K562 (cell line): ENCODE measurements at regions not wholly inside any gene's neighbourhood (a gene's known extent, or its start where the extent isn't known, plus 50 kb on each side); places are given as distances from the start of the nearest gene placed in this dataset.

Experiments used
- ARHGAP35 ChIP-seq: fragments of 450-650 bp; IDR thresholded peaks from 2 replicates; pipeline ENCODE4 v1.6.1; 2018; ENCODE audit not compliant: partially characterized antibody
- BACH1 ChIP-seq: fragments of 200-800 bp; sonication (Bioruptor generic); IDR thresholded peaks from 2 replicates; pipeline ENCODE4 v1.6.1; 2016; ENCODE audit warnings: missing genetic modification characterization, missing compliant biosample characterization
- BMI1 ChIP-seq: fragments of 150-350 bp; IDR thresholded peaks from 2 replicates; pipeline ENCODE4 v1.6.1; 2014; ENCODE audit warnings: low read length
- FOXK2 ChIP-seq, 2 experiments: fragments of 450-650 bp; IDR thresholded peaks in 1 of 2; conservative IDR thresholded peaks in 1 of 2; 2 replicates each; pipeline ENCODE4 v1.6.1; 2016; ENCODE audit warnings: low read depth in 2 of 2, mild to moderate bottlenecking in 1 of 2
- HCFC1 ChIP-seq: IDR thresholded peaks from 2 replicates; pipeline ENCODE4 v1.6.1; 2012; ENCODE audit warnings: low read depth, low read length, improper control_type of control experiment
- HSF4 ChIP-seq: fragments of 250-450 bp; sonication (Bioruptor Pico); IDR thresholded peaks from 2 replicates; pipeline ENCODE4 v2.1.2; 2022; ENCODE audit warnings: mild to moderate bottlenecking, moderate library complexity, borderline replicate concordance
- KLF1 ChIP-seq: fragments of 450-650 bp; IDR thresholded peaks from 2 replicates; pipeline ENCODE4 v1.6.1; 2016; ENCODE audit warnings: missing genetic modification characterization, missing compliant biosample characterization
- LEF1 ChIP-seq: fragments of 450-650 bp; IDR thresholded peaks from 2 replicates; pipeline ENCODE4 v1.6.1; 2016; ENCODE audit warnings: mild to moderate bottlenecking
- MCM7 ChIP-seq, 2 experiments: fragments of 450-650 bp; IDR thresholded peaks; 2 replicates each; pipeline ENCODE4 v1.6.1; 2016 to 2018
- PHF21A ChIP-seq: fragments of 450-650 bp; IDR thresholded peaks from 2 replicates; pipeline ENCODE4 v1.6.1; 2017; ENCODE audit warnings: low read depth, borderline replicate concordance
- SAP30 ChIP-seq: fragments of 200-600 bp; sonication (generic); IDR thresholded peaks from 2 replicates; pipeline ENCODE4 v1.6.1; 2012; ENCODE audit warnings: borderline replicate concordance, low read depth, mild to moderate bottlenecking, moderate library complexity, low read length, control low read depth, inconsistent platforms; ENCODE audit not compliant: insufficient read depth, poor library complexity, severe bottlenecking
- XRCC3 ChIP-seq: fragments of 450-650 bp; IDR thresholded peaks from 2 replicates; pipeline ENCODE4 v1.6.1; 2017; ENCODE audit warnings: mild to moderate bottlenecking, moderate library complexity
- ZFP1 ChIP-seq: fragments of 450-650 bp; formaldehyde crosslinking; IDR thresholded peaks from 2 replicates; pipeline ENCODE4 v1.4.0; 2020; ENCODE audit warnings: mild to moderate bottlenecking, mixed read lengths
- ZNF324 ChIP-seq: fragments of 250-450 bp; sonication (Bioruptor Pico); IDR thresholded peaks from 2 replicates; pipeline ENCODE4 v1.4.0; 2020; ENCODE audit warnings: mild to moderate bottlenecking
- ZNF644 ChIP-seq: fragments of 200-800 bp; sonication (Bioruptor generic); IDR thresholded peaks from 2 replicates; pipeline ENCODE4 v1.6.1; 2016; ENCODE audit warnings: low read depth, missing genetic modification characterization, missing compliant biosample characterization
- TF ChIP-seq, protein P1 (sequence below): fragments of 450-650 bp; IDR thresholded peaks from 2 replicates; pipeline ENCODE4 v1.6.1; 2016; ENCODE audit warnings: low read depth, mild to moderate bottlenecking, moderate library complexity
- TF ChIP-seq, protein P2 (sequence below): fragments of 450-650 bp; formaldehyde crosslinking; conservative IDR thresholded peaks from 2 replicates; pipeline ENCODE4 v1.4.0; 2022; ENCODE audit warnings: mild to moderate bottlenecking, missing genetic modification characterization
- TF ChIP-seq, protein P3 (sequence below), 2 experiments: fragments of 450-650 bp; formaldehyde crosslinking in 1 of 2; IDR thresholded peaks; 2 replicates each; pipeline versions ENCODE4 v1.4.0 to v1.6.1; 2014 to 2020; ENCODE audit warnings: mild to moderate bottlenecking in 2 of 2, borderline replicate concordance in 1 of 2, low read depth in 1 of 2
- TF ChIP-seq, protein P4 (sequence below): sonication (generic); formaldehyde crosslinking; IDR thresholded peaks from 2 replicates; pipeline ENCODE4 v1.5.0; 2020; ENCODE audit warnings: missing genetic modification reagents

DNA sequence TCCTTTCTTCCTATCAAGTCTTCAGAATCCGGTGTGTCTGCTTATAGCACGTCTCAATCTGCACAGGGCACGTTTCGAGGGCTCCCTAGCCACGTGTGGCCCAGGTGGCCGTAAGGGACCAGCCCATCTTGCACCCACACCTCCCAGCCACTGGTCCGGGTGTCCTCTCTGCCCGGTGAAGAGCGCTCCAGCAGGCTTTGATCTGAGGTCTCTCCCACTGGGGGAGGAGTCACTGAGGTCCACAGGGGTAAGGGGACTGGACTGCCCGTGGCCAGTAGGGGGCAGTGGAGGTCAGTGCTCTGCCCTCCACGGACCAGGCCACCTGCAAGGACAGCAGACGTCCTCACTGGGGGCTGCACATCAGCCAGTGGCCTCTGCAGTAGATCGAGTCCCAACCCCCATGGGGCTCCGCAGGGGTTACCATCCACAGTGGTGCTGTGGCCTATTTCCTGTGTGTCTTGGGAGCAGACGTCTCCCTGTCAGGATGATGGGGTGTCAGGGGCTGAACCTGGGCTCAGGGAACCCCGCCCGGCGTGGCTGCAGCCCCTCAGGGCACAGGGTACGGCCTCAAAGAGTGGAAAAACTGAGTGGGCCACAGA is 204.1 kb upstream of the CIBAR2 start (continued):
- TF ChIP-seq PHF21A: peak; percentile 25; the same call in 1 of the 2 replicates
- no peak for TF ChIP-seq ZNF644
- TF ChIP-seq BACH1: no peak
- TF ChIP-seq LEF1: peak; percentile 83; the same call in 1 of the 2 replicates
- no peak for TF ChIP-seq XRCC3
- TF ChIP-seq ZFP1 (CRISPR knock-in tag): no peak
- TF ChIP-seq, protein P1, sequence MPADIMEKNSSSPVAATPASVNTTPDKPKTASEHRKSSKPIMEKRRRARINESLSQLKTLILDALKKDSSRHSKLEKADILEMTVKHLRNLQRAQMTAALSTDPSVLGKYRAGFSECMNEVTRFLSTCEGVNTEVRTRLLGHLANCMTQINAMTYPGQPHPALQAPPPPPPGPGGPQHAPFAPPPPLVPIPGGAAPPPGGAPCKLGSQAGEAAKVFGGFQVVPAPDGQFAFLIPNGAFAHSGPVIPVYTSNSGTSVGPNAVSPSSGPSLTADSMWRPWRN: no peak
- TF ChIP-seq SAP30: no peak
- TF ChIP-seq BMI1: no peak
- no peak for TF ChIP-seq KLF1 (tag)
- TF ChIP-seq HCFC1: 0 out of 2 replicates have a peak, but pooled peaks have one; percentile 29
- TF ChIP-seq ZNF324 (CRISPR knock-in tag): no peak
- TF ChIP-seq, protein P2, sequence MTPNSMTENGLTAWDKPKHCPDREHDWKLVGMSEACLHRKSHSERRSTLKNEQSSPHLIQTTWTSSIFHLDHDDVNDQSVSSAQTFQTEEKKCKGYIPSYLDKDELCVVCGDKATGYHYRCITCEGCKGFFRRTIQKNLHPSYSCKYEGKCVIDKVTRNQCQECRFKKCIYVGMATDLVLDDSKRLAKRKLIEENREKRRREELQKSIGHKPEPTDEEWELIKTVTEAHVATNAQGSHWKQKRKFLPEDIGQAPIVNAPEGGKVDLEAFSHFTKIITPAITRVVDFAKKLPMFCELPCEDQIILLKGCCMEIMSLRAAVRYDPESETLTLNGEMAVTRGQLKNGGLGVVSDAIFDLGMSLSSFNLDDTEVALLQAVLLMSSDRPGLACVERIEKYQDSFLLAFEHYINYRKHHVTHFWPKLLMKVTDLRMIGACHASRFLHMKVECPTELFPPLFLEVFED: no peak
- TF ChIP-seq ARHGAP35: no peak
- TF ChIP-seq, protein P3, sequence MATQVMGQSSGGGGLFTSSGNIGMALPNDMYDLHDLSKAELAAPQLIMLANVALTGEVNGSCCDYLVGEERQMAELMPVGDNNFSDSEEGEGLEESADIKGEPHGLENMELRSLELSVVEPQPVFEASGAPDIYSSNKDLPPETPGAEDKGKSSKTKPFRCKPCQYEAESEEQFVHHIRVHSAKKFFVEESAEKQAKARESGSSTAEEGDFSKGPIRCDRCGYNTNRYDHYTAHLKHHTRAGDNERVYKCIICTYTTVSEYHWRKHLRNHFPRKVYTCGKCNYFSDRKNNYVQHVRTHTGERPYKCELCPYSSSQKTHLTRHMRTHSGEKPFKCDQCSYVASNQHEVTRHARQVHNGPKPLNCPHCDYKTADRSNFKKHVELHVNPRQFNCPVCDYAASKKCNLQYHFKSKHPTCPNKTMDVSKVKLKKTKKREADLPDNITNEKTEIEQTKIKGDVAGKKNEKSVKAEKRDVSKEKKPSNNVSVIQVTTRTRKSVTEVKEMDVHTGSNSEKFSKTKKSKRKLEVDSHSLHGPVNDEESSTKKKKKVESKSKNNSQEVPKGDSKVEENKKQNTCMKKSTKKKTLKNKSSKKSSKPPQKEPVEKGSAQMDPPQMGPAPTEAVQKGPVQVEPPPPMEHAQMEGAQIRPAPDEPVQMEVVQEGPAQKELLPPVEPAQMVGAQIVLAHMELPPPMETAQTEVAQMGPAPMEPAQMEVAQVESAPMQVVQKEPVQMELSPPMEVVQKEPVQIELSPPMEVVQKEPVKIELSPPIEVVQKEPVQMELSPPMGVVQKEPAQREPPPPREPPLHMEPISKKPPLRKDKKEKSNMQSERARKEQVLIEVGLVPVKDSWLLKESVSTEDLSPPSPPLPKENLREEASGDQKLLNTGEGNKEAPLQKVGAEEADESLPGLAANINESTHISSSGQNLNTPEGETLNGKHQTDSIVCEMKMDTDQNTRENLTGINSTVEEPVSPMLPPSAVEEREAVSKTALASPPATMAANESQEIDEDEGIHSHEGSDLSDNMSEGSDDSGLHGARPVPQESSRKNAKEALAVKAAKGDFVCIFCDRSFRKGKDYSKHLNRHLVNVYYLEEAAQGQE (IDR thresholded peaks at IDR 0.05; ENCODE audit: borderline replicate concordance): peak; percentile 86
- TF ChIP-seq, protein P3 (CRISPR knock-in tag; IDR thresholded peaks at IDR 0.05; ENCODE audit: low read depth): no peak
- TF ChIP-seq MCM7 (IDR thresholded peaks at IDR 0.05): no peak
- 0 out of 2 replicates have a peak, but pooled peaks have one; percentile 3 for TF ChIP-seq HSF4
- TF ChIP-seq, protein P4, sequence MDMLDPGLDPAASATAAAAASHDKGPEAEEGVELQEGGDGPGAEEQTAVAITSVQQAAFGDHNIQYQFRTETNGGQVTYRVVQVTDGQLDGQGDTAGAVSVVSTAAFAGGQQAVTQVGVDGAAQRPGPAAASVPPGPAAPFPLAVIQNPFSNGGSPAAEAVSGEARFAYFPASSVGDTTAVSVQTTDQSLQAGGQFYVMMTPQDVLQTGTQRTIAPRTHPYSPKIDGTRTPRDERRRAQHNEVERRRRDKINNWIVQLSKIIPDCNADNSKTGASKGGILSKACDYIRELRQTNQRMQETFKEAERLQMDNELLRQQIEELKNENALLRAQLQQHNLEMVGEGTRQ (CRISPR knock-in tag): no peak
- TF ChIP-seq FOXK2 (conservative IDR thresholded peaks at IDR 0.05 in 1 of 2, IDR thresholded peaks at IDR 0.05 in 1 of 2; ENCODE audit: low read depth in 2 of 2): no peak
